OCI-LY3 (cell line): ENCODE measurements at regions not wholly inside any gene's neighbourhood (a gene's known extent, or its start where the extent isn't known, plus 50 kb on each side); places are given as distances from the start of the nearest gene placed in this dataset.
A peak's percentile ranks its signal among the peaks of the same experiment; 100 is the strongest.

ENCODE experiments used
- H2AFZ ChIP-seq: fragments of 200-600, 300-600 bp; shearing (Covaris generic); 2 replicates; pipeline ENCODE4 v1.6.0; 2014; ENCODE audit warnings: antibody characterized with exemption, low read depth, low read length
- H3K27ac ChIP-seq: fragments of 200-600, 300-600 bp; sonication (generic); 2 replicates; pipeline ENCODE4 v1.5.1; 2014; ENCODE audit warnings: mild to moderate bottlenecking, low read length, moderate library complexity, mixed read lengths
- H3K27me3 ChIP-seq: fragments of 200-600, 300-600 bp; sonication (generic); 2 replicates; pipeline ENCODE4 v1.6.1; 2014; ENCODE audit warnings: low read depth, low read length, mixed read lengths
- H3K36me3 ChIP-seq: fragments of 200-600, 300-600 bp; sonication (generic); replicated peaks from 2 replicates; pipeline ENCODE3; 2014; ENCODE audit warnings: low read depth, low read length, mixed read lengths
- H3K4me1 ChIP-seq: fragments of 300-600, 200-600 bp; sonication (generic); 2 replicates; pipeline ENCODE4 v1.6.1; 2014; ENCODE audit warnings: low read length, mixed read lengths
- H3K4me2 ChIP-seq: fragments of 200-600, 300-600 bp; sonication (generic); 2 replicates; pipeline ENCODE4 v1.6.1; 2014; ENCODE audit warnings: low read length, mixed read lengths
- H3K4me3 ChIP-seq: fragments of 300-600, 200-600 bp; sonication (generic); 2 replicates; pipeline ENCODE4 v1.5.1; 2014; ENCODE audit warnings: antibody characterized with exemption, mild to moderate bottlenecking, low read length, moderate library complexity
- H3K79me2 ChIP-seq: fragments of 300-600, 200-600 bp; shearing (Covaris generic); 2 replicates; pipeline ENCODE4 v1.6.1; 2014; ENCODE audit warnings: mild to moderate bottlenecking, low read length, mixed read lengths
- H3K9ac ChIP-seq: fragments of 300-600, 200-600 bp; shearing (Covaris generic); 2 replicates; pipeline ENCODE4 v1.6.0; 2014; ENCODE audit warnings: mild to moderate bottlenecking, low read length, moderate library complexity
- H3K9me3 ChIP-seq: fragments of 200-600, 300-600 bp; shearing (Covaris generic); 2 replicates; pipeline ENCODE4 v1.6.1; 2014; ENCODE audit warnings: low read length, mixed read lengths; ENCODE audit not compliant: insufficient read depth
- H4K20me1 ChIP-seq: fragments of 200-600, 300-600 bp; sonication (generic); 2 replicates; pipeline ENCODE4 v1.6.1; 2016; ENCODE audit warnings: low read length, mixed read lengths; ENCODE audit not compliant: insufficient read depth
- EZH2phosphoT487 ChIP-seq: fragments of 200-600 bp; shearing (Covaris generic); IDR thresholded peaks from 2 replicates; pipeline ENCODE4 v1.6.1; 2018; ENCODE audit warnings: antibody characterized with exemption, mixed run types, low read depth
- TF ChIP-seq, protein P1 (sequence below): fragments of 200-600, 300-600 bp; sonication (generic); IDR thresholded peaks from 2 replicates; pipeline ENCODE4 v1.5.1; 2014; ENCODE audit warnings: antibody characterized with exemption, low read length, low read depth

DNA sequence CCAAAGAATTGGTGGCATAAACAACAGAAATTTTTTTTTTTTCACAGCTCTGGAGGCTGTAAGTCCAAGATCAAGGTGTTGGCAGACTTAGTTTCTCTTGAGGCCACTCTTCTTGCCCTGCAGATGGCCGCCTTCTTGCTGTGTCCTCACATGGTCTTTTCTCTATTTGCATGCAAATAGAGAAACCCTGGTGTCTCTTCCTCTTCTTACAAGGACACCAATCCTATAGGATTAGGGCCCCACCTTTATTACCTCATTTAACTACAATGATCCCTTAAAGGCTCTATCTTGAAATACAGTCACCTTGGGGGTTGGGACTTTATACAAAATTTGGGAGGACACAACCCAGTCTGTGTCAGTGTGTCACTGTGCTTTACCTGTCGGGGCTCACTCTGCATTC, 175.4 kb upstream of the PGRMC2 start:
- Histone ChIP-seq H3K9me3 (no peaks in the 10 kb centered on the region), H3K9ac (no peak overlapping the region), H3K4me2 (no peak overlapping the region), H3K4me3 (no peak overlapping the region), H2AFZ (no peak overlapping the region), H4K20me1 (no peaks in the 10 kb centered on the region), H3K27ac (no peak overlapping the region), H3K36me3 (no peaks in the 10 kb centered on the region), H3K27me3 (no peaks in the 10 kb centered on the region), H3K4me1 (peaks cover 11% of the 10 kb centered on the region), H3K79me2 (no peaks in the 10 kb centered on the region)
- TF ChIP-seq EZH2phosphoT487 = no peak
- TF ChIP-seq, protein P1, sequence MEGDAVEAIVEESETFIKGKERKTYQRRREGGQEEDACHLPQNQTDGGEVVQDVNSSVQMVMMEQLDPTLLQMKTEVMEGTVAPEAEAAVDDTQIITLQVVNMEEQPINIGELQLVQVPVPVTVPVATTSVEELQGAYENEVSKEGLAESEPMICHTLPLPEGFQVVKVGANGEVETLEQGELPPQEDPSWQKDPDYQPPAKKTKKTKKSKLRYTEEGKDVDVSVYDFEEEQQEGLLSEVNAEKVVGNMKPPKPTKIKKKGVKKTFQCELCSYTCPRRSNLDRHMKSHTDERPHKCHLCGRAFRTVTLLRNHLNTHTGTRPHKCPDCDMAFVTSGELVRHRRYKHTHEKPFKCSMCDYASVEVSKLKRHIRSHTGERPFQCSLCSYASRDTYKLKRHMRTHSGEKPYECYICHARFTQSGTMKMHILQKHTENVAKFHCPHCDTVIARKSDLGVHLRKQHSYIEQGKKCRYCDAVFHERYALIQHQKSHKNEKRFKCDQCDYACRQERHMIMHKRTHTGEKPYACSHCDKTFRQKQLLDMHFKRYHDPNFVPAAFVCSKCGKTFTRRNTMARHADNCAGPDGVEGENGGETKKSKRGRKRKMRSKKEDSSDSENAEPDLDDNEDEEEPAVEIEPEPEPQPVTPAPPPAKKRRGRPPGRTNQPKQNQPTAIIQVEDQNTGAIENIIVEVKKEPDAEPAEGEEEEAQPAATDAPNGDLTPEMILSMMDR = no peak

GRCh38 chr4:128462103-128462783, 174.6 kb upstream of the PGRMC2 start:
- peaks cover 11% of the 10 kb centered on the region for H3K4me1 ChIP-seq
- H3K27ac ChIP-seq = no peak overlapping the region
- H3K36me3 ChIP-seq = no peaks in the 10 kb centered on the region
- TF ChIP-seq EZH2phosphoT487 = no peak
- TF ChIP-seq, protein P1 = no peak
- no peak overlapping the region for H3K4me3 ChIP-seq
- H4K20me1 ChIP-seq = no peaks in the 10 kb centered on the region
- no peak overlapping the region for H3K4me2 ChIP-seq
- no peak overlapping the region for H3K9ac ChIP-seq
- H3K79me2 ChIP-seq = no peaks in the 10 kb centered on the region
- H2AFZ ChIP-seq = no peak overlapping the region
- no peaks in the 10 kb centered on the region for H3K27me3 ChIP-seq
- no peaks in the 10 kb centered on the region for H3K9me3 ChIP-seq

DNA sequence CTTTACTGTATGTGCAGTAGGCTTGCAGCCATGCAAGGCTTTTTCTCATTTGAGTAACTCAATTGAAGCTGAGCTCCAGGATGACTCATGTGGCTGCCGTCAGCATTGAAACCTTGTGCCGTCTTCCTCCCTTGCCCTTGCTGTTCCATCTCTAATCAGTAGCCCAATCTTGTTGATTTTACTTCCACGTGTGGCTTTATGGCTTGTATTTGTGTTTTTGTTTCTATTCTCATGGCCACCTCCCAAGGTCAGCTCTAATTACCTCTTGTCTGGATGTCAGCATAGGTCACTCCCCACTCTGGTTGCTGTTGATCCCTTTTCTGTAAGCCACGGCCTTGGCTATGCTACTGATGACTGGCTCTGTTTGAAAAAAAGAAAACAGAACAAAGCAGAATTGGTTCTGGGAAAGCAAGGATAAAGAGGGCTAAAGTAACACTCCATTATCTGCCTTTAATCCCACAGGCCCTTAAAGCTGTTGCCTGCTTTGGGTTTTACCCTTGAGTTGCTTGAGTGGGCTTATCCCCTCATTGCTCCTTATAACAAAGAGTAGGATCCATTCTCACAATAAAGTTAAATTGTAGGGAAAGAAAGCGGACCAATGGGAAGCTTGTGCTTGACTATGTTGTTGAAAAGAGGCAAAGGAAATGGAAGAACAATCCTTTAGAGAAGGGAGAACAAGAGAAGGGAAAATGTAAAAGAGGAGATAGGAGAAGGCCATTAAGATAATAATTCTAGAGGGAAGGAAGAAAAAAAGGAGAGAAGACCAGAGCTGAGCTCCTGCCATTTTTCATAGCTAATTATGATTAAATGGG, 173.9 kb upstream of the PGRMC2 start:
- Histone ChIP-seq H3K9ac (no peak overlapping the region), H3K79me2 (no peaks in the 10 kb centered on the region), H3K4me3 (no peak overlapping the region), H3K4me2 (peak overlapping the region; percentile 29; the same call in 1 of the 2 replicates), H3K4me1 (peaks cover 11% of the 10 kb centered on the region), H3K27ac (no peak overlapping the region), H2AFZ (no peak overlapping the region), H3K27me3 (no peaks in the 10 kb centered on the region), H3K36me3 (no peaks in the 10 kb centered on the region), H3K9me3 (no peaks in the 10 kb centered on the region), H4K20me1 (no peaks in the 10 kb centered on the region)
- no peak for TF ChIP-seq EZH2phosphoT487
- TF ChIP-seq, protein P1 = no peak

GRCh38 chr4:128459547-128459946, 171.9 kb upstream of the PGRMC2 start:
- no peak overlapping the region for H3K27ac ChIP-seq
- no peaks in the 10 kb centered on the region for H4K20me1 ChIP-seq
- H3K27me3 ChIP-seq = no peaks in the 10 kb centered on the region
- no peak overlapping the region for H3K4me3 ChIP-seq
- H3K4me1 ChIP-seq = peaks cover 16% of the 10 kb centered on the region
- TF ChIP-seq EZH2phosphoT487 = no peak
- TF ChIP-seq, protein P1 = no peak
- no peaks in the 10 kb centered on the region for H3K36me3 ChIP-seq
- H3K79me2 ChIP-seq = no peaks in the 10 kb centered on the region
- H3K9me3 ChIP-seq = no peaks in the 10 kb centered on the region
- H3K9ac ChIP-seq = no peak overlapping the region
- H3K4me2 ChIP-seq = no peak overlapping the region
- no peak overlapping the region for H2AFZ ChIP-seq
